SH-SY5Y (cell line): ENCODE measurements at regions not wholly inside any gene's neighbourhood (a gene's known extent, or its start where the extent isn't known, plus 50 kb on each side); places are given as distances from the start of the nearest gene placed in this dataset.

Source experiments
- GATA2 ChIP-seq: IDR thresholded peaks from 2 replicates; pipeline ENCODE4 v1.6.1; 2011; ENCODE audit warnings: mild to moderate bottlenecking, low read depth, low read length
- GATA3 ChIP-seq: IDR thresholded peaks from 2 replicates; pipeline ENCODE4 v1.6.1; 2011; ENCODE audit warnings: low read depth, mild to moderate bottlenecking, low read length, moderate library complexity

GRCh38 chr1:58996341-58997059, 212.7 kb upstream of the JUN start:
- TF ChIP-seq GATA3, result no peak
- no peak for TF ChIP-seq GATA2
